Gastrocnemius medialis (tissue), 4 donors: ENCODE measurements at regions not wholly inside any gene's neighbourhood (a gene's known extent, or its start where the extent isn't known, plus 50 kb on each side); places are given as distances from the start of the nearest gene placed in this dataset.

ENCODE experiments used
- ATAC-seq, 2 donors: fragments of 150-250 bp; one replicate each; pipeline ENCODE4 v1.9.1; 2016
- DNase-seq, 2 donors: peaks; one replicate each; pipeline ENCODE4 v3.0.0-alpha.2; 2019
- H3K27ac ChIP-seq, 4 donors: fragments of 200-600 bp; sonication (generic); 1 replicate in 1 of 4; 2 replicates in 3 of 4; pipeline ENCODE4 v1.5.1; 2016 to 2018; ENCODE audit warnings: mild to moderate bottlenecking in 2 of 4, moderate library complexity in 1 of 4
- H3K27me3 ChIP-seq, 3 donors: fragments of 200-600 bp; sonication (generic) in 2 of 3; 1 replicate in 1 of 3; 2 replicates in 2 of 3; pipeline versions ENCODE4 v1.5.1 to v1.6.0; 2016 to 2019; ENCODE audit warnings: mild to moderate bottlenecking in 1 of 3, moderate library complexity in 1 of 3
- H3K36me3 ChIP-seq, 2 donors: fragments of 200-600 bp; sonication (generic) in 1 of 2; one replicate each; pipeline ENCODE4 v1.5.1; 2017 to 2018
- H3K4me1 ChIP-seq, 2 donors: fragments of 200-600 bp; sonication (generic) in 1 of 2; one replicate each; pipeline ENCODE4 v1.5.1; 2016 to 2017; ENCODE audit warnings: mild to moderate bottlenecking in 2 of 2
- H3K4me3 ChIP-seq, 4 donors: fragments of 200-600 bp; sonication (generic) in 3 of 4; 1 replicate in 1 of 4; 2 replicates in 3 of 4; pipeline ENCODE4 v1.5.1; 2016 to 2019; ENCODE audit warnings: mild to moderate bottlenecking in 2 of 4
- H3K9me3 ChIP-seq, 3 donors: fragments of 200-600 bp; sonication (generic) in 2 of 3; 1 replicate in 1 of 3; 2 replicates in 2 of 3; pipeline ENCODE4 v1.5.1; 2016 to 2019
- CTCF ChIP-seq, 5 experiments: fragments of 450-650 bp in 3 of 5; fragments of 200-600 bp in 2 of 5; sonication (generic) in 2 of 5; IDR thresholded peaks in 4 of 5; conservative IDR thresholded peaks in 1 of 5; 1 replicate in 4 of 5; 2 replicates in 1 of 5; pipeline ENCODE4 v1.5.1; 2016 to 2019; ENCODE audit warnings: antibody characterized with exemption in 5 of 5, mild to moderate bottlenecking in 3 of 5, moderate library complexity in 3 of 5
- POLR2A ChIP-seq, 2 donors: fragments of 450-650 bp; IDR thresholded peaks; one replicate each; pipeline ENCODE4 v1.6.1; 2017; ENCODE audit warnings: antibody characterized with exemption in 2 of 2, mild to moderate bottlenecking in 2 of 2, moderate library complexity in 2 of 2
- in situ Hi-C, 4 donors: fragments of 200-750 bp; cut with MboI; loops; one replicate each; pipeline versions ENCODE4 v1.15.0 to v1.8.0; 2017; ENCODE audit warnings: low sequenced_read_pairs in 4 of 4
- intact Hi-C: fragments of 100-400 bp; cut with DNase I; formaldehyde crosslinking; loops from one replicate; pipeline ENCODE4 v1.15.1; 2023; ENCODE audit warnings: low total_unique reads

- H3K36me3 ChIP-seq = no peaks in the 10 kb centered on the region
- H3K9me3 ChIP-seq = no peaks in the 10 kb centered on the region
Observed at GRCh38 chr20:22474224-22474623, 110.1 kb downstream of the FOXA2 start.

GRCh38 chr20:22473293-22473692, 111.1 kb downstream of the FOXA2 start:
- no peak for TF ChIP-seq POLR2A (IDR thresholded peaks at IDR 0.05)
- no peak for TF ChIP-seq CTCF (IDR thresholded peaks at IDR 0.05 in 4 of 5, conservative IDR thresholded peaks at IDR 0.05 in 1 of 5)
- DNase-seq (no peak), ATAC-seq (no peak)
- intact Hi-C loops (no loop called here), in situ Hi-C loops (no loop called here)
- no peak overlapping the region for H3K27ac ChIP-seq
- no peak overlapping the region for H3K4me3 ChIP-seq
- H3K4me1 ChIP-seq = no peaks in the 10 kb centered on the region
- H3K9me3 ChIP-seq = no peaks in the 10 kb centered on the region
- no peaks in the 10 kb centered on the region for H3K27me3 ChIP-seq
- no peaks in the 10 kb centered on the region for H3K36me3 ChIP-seq

More at GRCh38 chr20:22474224-22474623, 110.1 kb downstream of the FOXA2 start:
- ATAC-seq = no peak
- Histone ChIP-seq H3K27ac (no peak overlapping the region), H3K4me1 (no peaks in the 10 kb centered on the region), H3K27me3 (no peaks in the 10 kb centered on the region), H3K4me3 (no peak overlapping the region)
- DNase-seq = no peak
- in situ Hi-C loops = no loop called here
- TF ChIP-seq POLR2A (IDR thresholded peaks at IDR 0.05) (no peak), CTCF (IDR thresholded peaks at IDR 0.05 in 4 of 5, conservative IDR thresholded peaks at IDR 0.05 in 1 of 5) (no peak)
- intact Hi-C loops = no loop called here

DNA sequence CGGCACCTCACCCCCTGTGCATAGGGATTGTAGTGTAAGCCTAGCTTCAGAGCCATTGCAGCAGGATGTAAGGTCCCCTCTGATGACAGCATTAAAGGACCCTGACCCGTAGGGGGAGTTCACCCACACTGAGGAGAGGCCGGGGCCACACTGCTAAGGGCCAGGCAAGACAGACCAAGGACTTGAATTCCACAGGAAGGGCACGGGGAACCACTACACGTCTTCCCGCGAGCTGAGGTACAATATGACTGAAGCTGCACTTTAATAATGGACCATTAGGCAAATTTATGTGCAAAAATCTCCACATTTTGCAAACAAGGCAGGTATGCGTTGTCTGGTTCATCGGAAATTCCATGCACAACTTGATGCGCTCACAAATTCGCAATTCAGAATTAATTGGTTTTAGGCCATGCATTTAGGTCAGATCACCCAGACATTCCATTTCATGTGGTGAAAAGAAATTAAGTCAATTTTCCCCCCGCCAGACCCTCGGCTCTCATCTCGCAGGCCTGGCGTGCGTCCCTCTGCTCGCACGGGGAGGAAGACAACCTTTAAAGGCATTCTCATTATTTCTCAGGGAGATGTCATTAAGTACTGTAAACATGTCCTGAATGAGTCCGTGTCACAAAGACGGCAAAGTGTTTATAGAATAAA, 111.8 kb downstream of the FOXA2 start:
- H3K27me3 ChIP-seq = no peaks in the 10 kb centered on the region
- H3K4me1 ChIP-seq = no peaks in the 10 kb centered on the region
- no peak for ATAC-seq
- H3K9me3 ChIP-seq = no peaks in the 10 kb centered on the region
- no peak overlapping the region for H3K4me3 ChIP-seq
- TF ChIP-seq POLR2A (IDR thresholded peaks at IDR 0.05) (no peak), CTCF (IDR thresholded peaks at IDR 0.05 in 4 of 5, conservative IDR thresholded peaks at IDR 0.05 in 1 of 5) (no peak)
- no peak for DNase-seq
- in situ Hi-C loops = no loop called here
- intact Hi-C loops = no loop called here
- no peak overlapping the region for H3K27ac ChIP-seq
- no peaks in the 10 kb centered on the region for H3K36me3 ChIP-seq

GRCh38 chr20:22471156-22471836, 113.1 kb downstream of the FOXA2 start:
- no peak overlapping the region for H3K4me3 ChIP-seq
- no peaks in the 10 kb centered on the region for H3K4me1 ChIP-seq
- no peak for ATAC-seq
- no peak overlapping the region for H3K27ac ChIP-seq
- in situ Hi-C loops = no loop called here
- H3K36me3 ChIP-seq = no peaks in the 10 kb centered on the region
- no peak for TF ChIP-seq POLR2A (IDR thresholded peaks at IDR 0.05)
- no peak for TF ChIP-seq CTCF (IDR thresholded peaks at IDR 0.05 in 4 of 5, conservative IDR thresholded peaks at IDR 0.05 in 1 of 5)
- intact Hi-C loops = no loop called here
- no peaks in the 10 kb centered on the region for H3K27me3 ChIP-seq
- no peaks in the 10 kb centered on the region for H3K9me3 ChIP-seq
- DNase-seq = no peak
